ENCODE measurements at regions not wholly inside any gene's neighbourhood (a gene's known extent, or its start where the extent isn't known, plus 50 kb on each side); places are given as distances from the start of the nearest gene placed in this dataset.

DNA sequence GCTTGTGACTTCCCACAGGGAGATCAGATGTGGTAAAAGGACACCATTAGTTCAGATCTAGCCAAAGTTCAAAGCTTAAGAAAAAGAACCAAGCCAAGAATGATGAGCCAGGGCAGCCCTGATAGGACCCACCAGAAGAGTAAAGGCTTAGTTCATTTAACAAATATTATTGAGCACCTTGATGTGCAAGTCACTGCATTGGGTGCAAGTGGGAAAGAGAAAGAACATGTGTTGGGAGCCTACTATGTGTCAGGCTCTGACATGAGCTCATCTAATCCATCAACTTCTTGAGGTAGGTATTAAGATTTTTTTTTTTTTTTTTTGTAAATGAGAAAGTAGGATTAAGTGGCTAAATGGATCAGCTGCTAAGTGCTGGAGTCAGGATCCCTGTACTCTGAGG, 53.4 kb upstream of the PIAS1 start:
- TF ChIP-seq, protein P1, sequence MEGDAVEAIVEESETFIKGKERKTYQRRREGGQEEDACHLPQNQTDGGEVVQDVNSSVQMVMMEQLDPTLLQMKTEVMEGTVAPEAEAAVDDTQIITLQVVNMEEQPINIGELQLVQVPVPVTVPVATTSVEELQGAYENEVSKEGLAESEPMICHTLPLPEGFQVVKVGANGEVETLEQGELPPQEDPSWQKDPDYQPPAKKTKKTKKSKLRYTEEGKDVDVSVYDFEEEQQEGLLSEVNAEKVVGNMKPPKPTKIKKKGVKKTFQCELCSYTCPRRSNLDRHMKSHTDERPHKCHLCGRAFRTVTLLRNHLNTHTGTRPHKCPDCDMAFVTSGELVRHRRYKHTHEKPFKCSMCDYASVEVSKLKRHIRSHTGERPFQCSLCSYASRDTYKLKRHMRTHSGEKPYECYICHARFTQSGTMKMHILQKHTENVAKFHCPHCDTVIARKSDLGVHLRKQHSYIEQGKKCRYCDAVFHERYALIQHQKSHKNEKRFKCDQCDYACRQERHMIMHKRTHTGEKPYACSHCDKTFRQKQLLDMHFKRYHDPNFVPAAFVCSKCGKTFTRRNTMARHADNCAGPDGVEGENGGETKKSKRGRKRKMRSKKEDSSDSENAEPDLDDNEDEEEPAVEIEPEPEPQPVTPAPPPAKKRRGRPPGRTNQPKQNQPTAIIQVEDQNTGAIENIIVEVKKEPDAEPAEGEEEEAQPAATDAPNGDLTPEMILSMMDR (IDR thresholded peaks at IDR 0.05; ENCODE audit: insufficient read depth, low read depth, low read length): no peak
- no peak for TF ChIP-seq EZH2 (IDR thresholded peaks at IDR 0.05; ENCODE audit: insufficient read depth, low read length)

Data from astrocyte (in vitro differentiated cells and primary cell).